T-helper 2 cell treated with Interferon-gamma antibody and Interleukin-4, amounts not matched to agents 5 μg/mL and 100 μg/mL, for 36 hours (primary cell): ENCODE measurements at regions not wholly inside any gene's neighbourhood (a gene's known extent, or its start where the extent isn't known, plus 50 kb on each side); places are given as distances from the start of the nearest gene placed in this dataset.

Experiments used
- DNase-seq: peaks from one replicate; pipeline ENCODE4 v3.0.0; 2021; ENCODE audit warnings: low spot score
- H3K27ac Mint-ChIP-seq: one replicate; pipeline ENCODE4 v1.8.0; 2021; ENCODE audit warnings: mild to moderate bottlenecking, mixed read lengths
- H3K27me3 Mint-ChIP-seq: one replicate; pipeline ENCODE4 v1.8.0; 2021; ENCODE audit warnings: low read depth, mixed read lengths
- H3K36me3 Mint-ChIP-seq: one replicate; pipeline ENCODE4 v1.8.0; 2021; ENCODE audit warnings: low read depth, mixed read lengths
- H3K4me1 Mint-ChIP-seq: one replicate; pipeline ENCODE4 v1.8.0; 2021; ENCODE audit warnings: low read depth, mixed read lengths
- H3K4me3 Mint-ChIP-seq: one replicate; pipeline ENCODE4 v1.8.0; 2022; ENCODE audit warnings: mild to moderate bottlenecking, moderate library complexity, mixed read lengths
- H3K9me3 Mint-ChIP-seq: one replicate; pipeline ENCODE4 v1.8.0; 2021; ENCODE audit warnings: mixed read lengths

DNA sequence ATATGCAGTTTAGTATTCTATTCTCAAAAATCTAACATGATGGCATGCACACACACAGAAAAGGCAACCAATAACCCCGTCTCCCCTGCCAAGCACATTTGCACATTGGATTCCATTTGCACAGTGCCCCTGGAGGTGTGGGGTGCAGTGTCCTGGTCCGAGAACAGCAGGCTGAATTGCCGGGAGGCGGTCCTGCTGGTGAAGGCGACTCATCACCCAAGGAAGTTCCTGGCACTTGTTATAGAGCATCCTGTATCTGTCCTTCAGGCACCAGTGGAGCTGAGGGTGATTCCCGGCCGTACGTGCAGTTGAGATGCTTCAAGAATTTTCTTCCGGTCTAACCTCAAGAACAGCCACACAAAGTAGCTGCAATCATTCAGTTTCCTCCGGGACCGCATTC is 73.0 kb upstream of the RAB12 start:
- Mint-ChIP-seq H3K9me3 (peaks cover 14% of the 10 kb centered on the region), H3K4me3 (no peak overlapping the region), H3K27ac (no peak overlapping the region), H3K4me1 (no peaks in the 10 kb centered on the region), H3K27me3 (no peaks in the 10 kb centered on the region), H3K36me3 (no peaks in the 10 kb centered on the region)
- DNase-seq = no peak

DNA sequence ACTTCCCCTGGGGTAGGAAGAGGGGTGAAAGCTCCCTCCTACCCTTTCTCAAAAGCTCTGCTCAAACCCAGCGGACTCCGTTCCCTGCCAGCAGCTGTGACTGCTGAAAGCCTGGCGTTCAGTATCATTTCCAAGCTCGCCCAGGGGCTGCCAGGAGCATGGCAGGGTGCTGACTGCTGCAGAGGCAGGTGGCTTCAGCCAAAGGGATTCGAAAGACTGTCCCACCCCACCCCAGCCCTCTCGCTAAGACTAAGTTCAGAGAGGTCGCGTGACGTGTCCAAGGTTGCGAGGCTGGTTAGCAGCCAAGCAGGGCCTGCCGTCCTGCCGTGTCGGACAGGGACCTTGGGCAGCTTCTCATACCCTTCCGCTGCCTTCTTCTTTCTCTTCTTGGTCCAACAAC is 72.3 kb upstream of the RAB12 start:
- H3K27me3 Mint-ChIP-seq = no peaks in the 10 kb centered on the region
- no peak for DNase-seq
- H3K4me3 Mint-ChIP-seq = no peak overlapping the region
- peaks cover 7% of the 10 kb centered on the region for H3K9me3 Mint-ChIP-seq
- H3K36me3 Mint-ChIP-seq = no peaks in the 10 kb centered on the region
- H3K27ac Mint-ChIP-seq = no peak overlapping the region
- H3K4me1 Mint-ChIP-seq = no peaks in the 10 kb centered on the region

DNA sequence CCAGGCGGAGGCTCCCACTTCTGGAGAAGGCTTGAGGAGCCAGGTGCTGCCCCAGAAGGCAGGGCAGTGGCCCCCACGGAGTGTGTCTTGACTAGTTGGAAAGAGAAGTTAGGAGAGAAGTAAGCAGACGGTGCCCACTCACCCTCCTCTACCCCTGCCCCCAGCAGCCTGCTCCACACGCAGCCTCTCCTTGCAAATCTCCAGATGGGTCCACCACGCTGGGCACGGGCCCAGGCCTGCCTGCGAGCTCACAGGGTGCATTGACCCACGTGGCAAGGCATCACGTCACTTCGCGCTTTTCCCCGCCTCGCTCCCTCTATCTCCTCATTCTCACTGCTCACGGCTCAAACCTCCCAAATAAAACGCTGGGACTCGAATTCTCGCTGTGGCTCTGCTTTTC is 71.8 kb upstream of the RAB12 start:
- H3K4me3 Mint-ChIP-seq = no peak overlapping the region
- H3K27me3 Mint-ChIP-seq = no peaks in the 10 kb centered on the region
- peaks cover 2% of the 10 kb centered on the region for H3K9me3 Mint-ChIP-seq
- H3K36me3 Mint-ChIP-seq = no peaks in the 10 kb centered on the region
- DNase-seq = no peak
- no peak overlapping the region for H3K27ac Mint-ChIP-seq
- no peaks in the 10 kb centered on the region for H3K4me1 Mint-ChIP-seq

DNA sequence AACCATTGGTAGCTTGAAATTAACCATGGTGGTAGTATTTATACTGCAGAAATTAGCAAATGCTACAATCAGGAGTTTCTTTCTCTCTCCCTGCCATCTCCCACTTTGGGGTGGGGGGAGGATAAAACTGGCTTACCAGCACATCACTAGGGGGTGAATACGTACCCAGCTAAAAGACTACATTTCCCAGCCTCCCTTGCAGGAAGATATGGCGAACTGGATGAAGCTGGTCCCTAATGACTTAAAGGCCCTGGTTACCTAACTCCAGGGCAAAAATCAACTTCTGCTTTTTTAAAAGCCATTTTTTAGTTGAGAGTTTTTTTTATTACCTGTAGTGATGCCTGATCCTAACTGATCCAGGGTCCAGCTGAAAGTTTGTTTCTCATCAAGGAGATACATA is 70.3 kb upstream of the RAB12 start:
- no peak for DNase-seq
- Mint-ChIP-seq H3K27me3 (no peaks in the 10 kb centered on the region), H3K27ac (no peak overlapping the region), H3K36me3 (no peaks in the 10 kb centered on the region), H3K9me3 (no peaks in the 10 kb centered on the region), H3K4me3 (no peak overlapping the region), H3K4me1 (no peaks in the 10 kb centered on the region)

GRCh38 chr18:8546677-8547076 is 62.6 kb upstream of the RAB12 start:
- no peak for DNase-seq
- H3K4me3 Mint-ChIP-seq = no peak overlapping the region
- no peaks in the 10 kb centered on the region for H3K9me3 Mint-ChIP-seq
- H3K27me3 Mint-ChIP-seq = no peaks in the 10 kb centered on the region
- no peaks in the 10 kb centered on the region for H3K36me3 Mint-ChIP-seq
- H3K4me1 Mint-ChIP-seq = no peaks in the 10 kb centered on the region
- no peak overlapping the region for H3K27ac Mint-ChIP-seq

GRCh38 chr18:8548186-8548585 is 61.1 kb upstream of the RAB12 start:
- no peak for DNase-seq
- H3K4me1 Mint-ChIP-seq = no peaks in the 10 kb centered on the region
- H3K9me3 Mint-ChIP-seq = no peaks in the 10 kb centered on the region
- no peaks in the 10 kb centered on the region for H3K36me3 Mint-ChIP-seq
- H3K4me3 Mint-ChIP-seq = no peak overlapping the region
- H3K27ac Mint-ChIP-seq = no peak overlapping the region
- no peaks in the 10 kb centered on the region for H3K27me3 Mint-ChIP-seq

DNA sequence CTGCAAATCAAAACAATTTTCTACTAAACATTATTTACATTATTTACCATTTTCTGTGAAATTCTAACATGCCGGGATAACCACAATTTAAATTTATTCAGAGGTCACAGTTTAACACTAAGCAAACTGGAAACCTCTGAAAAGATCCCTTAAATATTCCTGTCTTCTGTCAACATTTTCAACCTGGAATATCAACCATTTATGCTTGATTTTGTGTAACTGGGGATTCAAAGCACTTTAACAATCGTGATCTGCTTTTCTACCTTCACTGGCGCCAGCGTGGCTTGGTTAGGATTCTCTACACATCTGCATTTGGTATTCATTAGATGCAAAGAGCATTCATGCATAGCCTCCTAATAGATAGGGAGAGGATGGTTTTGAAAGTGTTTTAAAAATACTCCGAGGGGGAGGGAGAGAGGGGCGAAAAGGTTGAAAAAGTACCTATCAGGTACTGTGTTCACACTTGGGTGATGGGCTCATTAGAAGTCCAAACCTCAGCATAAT is 59.9 kb upstream of the RAB12 start:
- DNase-seq = no peak
- H3K9me3 Mint-ChIP-seq = no peaks in the 10 kb centered on the region
- no peak overlapping the region for H3K27ac Mint-ChIP-seq
- H3K4me1 Mint-ChIP-seq = no peaks in the 10 kb centered on the region
- no peaks in the 10 kb centered on the region for H3K27me3 Mint-ChIP-seq
- no peak overlapping the region for H3K4me3 Mint-ChIP-seq
- H3K36me3 Mint-ChIP-seq = no peaks in the 10 kb centered on the region

DNA sequence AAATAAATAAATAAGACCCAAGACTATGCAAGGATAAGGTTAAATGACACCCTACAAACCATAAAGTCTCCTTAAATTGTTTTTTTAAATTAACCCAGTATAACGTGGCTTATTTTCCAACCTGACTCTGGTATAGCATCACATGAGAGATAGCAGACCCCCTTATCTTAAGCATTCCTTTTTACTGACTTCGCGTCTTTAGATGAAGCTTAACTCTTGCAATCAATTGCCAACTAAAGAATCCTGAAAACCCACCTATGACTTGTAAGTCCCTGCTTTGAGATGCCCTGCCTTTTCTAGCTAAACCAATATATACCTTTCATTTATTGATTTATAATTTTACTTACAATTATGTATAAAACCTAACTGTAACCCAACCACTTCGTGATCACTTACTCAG is 57.1 kb upstream of the RAB12 start:
- no peak for DNase-seq
- H3K9me3 Mint-ChIP-seq = no peaks in the 10 kb centered on the region
- H3K4me1 Mint-ChIP-seq = no peaks in the 10 kb centered on the region
- H3K36me3 Mint-ChIP-seq = no peaks in the 10 kb centered on the region
- no peak overlapping the region for H3K27ac Mint-ChIP-seq
- H3K4me3 Mint-ChIP-seq = no peak overlapping the region
- no peaks in the 10 kb centered on the region for H3K27me3 Mint-ChIP-seq

- no peaks in the 10 kb centered on the region for H3K9me3 Mint-ChIP-seq
- DNase-seq = no peak
- no peaks in the 10 kb centered on the region for H3K4me1 Mint-ChIP-seq
- no peak overlapping the region for H3K27ac Mint-ChIP-seq
- no peaks in the 10 kb centered on the region for H3K36me3 Mint-ChIP-seq
- no peak overlapping the region for H3K4me3 Mint-ChIP-seq
- no peaks in the 10 kb centered on the region for H3K27me3 Mint-ChIP-seq
Measured at GRCh38 chr18:8554354-8554753, 54.9 kb upstream of the RAB12 start.

- no peak overlapping the region for H3K27ac Mint-ChIP-seq
- no peak for DNase-seq
- H3K4me1 Mint-ChIP-seq = no peaks in the 10 kb centered on the region
- H3K27me3 Mint-ChIP-seq = no peaks in the 10 kb centered on the region
- no peaks in the 10 kb centered on the region for H3K36me3 Mint-ChIP-seq
- no peak overlapping the region for H3K4me3 Mint-ChIP-seq
- H3K9me3 Mint-ChIP-seq = no peaks in the 10 kb centered on the region
Measured at GRCh38 chr18:8556424-8556823, 52.8 kb upstream of the RAB12 start.
